Panc1 (cell line): ENCODE measurements at regions not wholly inside any gene's neighbourhood (a gene's known extent, or its start where the extent isn't known, plus 50 kb on each side); places are given as distances from the start of the nearest gene placed in this dataset.

Experiments
- ATAC-seq: fragments of 200-7000 bp; cut with Tn5 transposase; 2 replicates; pipeline ENCODE4 v1.9.1; 2020; ENCODE audit warnings: mild to moderate bottlenecking, moderate library complexity
- BruUV-seq: library from RNA; stranded (reverse); fragments of 400-500 nt; replicated peaks from 2 replicates; lab custom pipeline; 2021; lab: Mats Ljungman, UMichigan
- CTCF ChIA-PET: fragments of 300-600 bp; sonication (Branson Sonifier 250); formaldehyde crosslinking; loops from one replicate; lab custom pipeline; 2022; ENCODE audit warnings: antibody characterized with exemption; lab: Charles Lee
- POLR2A ChIA-PET: fragments of 300-600 bp; sonication (Branson Sonifier 250); formaldehyde crosslinking; loops from one replicate; lab custom pipeline; 2022; ENCODE audit warnings: antibody characterized with exemption; lab: Charles Lee
- DNase-seq: peaks from one replicate; pipeline ENCODE4 v3.0.0-alpha.2; 2010; ENCODE audit warnings: low read depth, low spot score
- H3K27ac ChIP-seq: 2 replicates; pipeline ENCODE4 v1.5.1; 2011; ENCODE audit warnings: mild to moderate bottlenecking, low read length, inconsistent platforms
- H3K27me3 ChIP-seq: fragments of 200-500 bp; sonication (Bioruptor generic); 2 replicates; pipeline ENCODE4 v1.6.0; 2014; ENCODE audit warnings: low read length, inconsistent platforms; ENCODE audit not compliant: control insufficient read depth, insufficient read depth
- H3K36me3 ChIP-seq: fragments of 200-500 bp; sonication (Bioruptor generic); 2 replicates; pipeline ENCODE4 v1.5.1; 2014; ENCODE audit warnings: inconsistent platforms, mild to moderate bottlenecking, low read length, moderate library complexity; ENCODE audit not compliant: control insufficient read depth, insufficient read depth
- H3K4me1 ChIP-seq: 2 replicates; pipeline ENCODE4 v1.5.1; 2011; ENCODE audit warnings: inconsistent platforms, mild to moderate bottlenecking, low read length, moderate library complexity; ENCODE audit not compliant: control insufficient read depth, insufficient read depth
- H3K4me3 ChIP-seq, 2 experiments: 2 replicates each; pipeline ENCODE4 v1.5.1; 2011 to 2012; ENCODE audit warnings: low read depth in 2 of 2, low read length in 2 of 2, mild to moderate bottlenecking in 2 of 2, inconsistent platforms in 1 of 2, moderate library complexity in 1 of 2
- H3K9me3 ChIP-seq: fragments of 200-500 bp; sonication (Bioruptor generic); 2 replicates; pipeline ENCODE4 v1.5.1; 2014; ENCODE audit warnings: low read depth, mild to moderate bottlenecking, inconsistent platforms, low read length, moderate library complexity; ENCODE audit not compliant: control insufficient read depth, insufficient read depth
- POLR2AphosphoS5 ChIP-seq: IDR thresholded peaks from 2 replicates; pipeline ENCODE4 v1.6.1; 2012; ENCODE audit warnings: mild to moderate bottlenecking, low read depth, low read length, moderate library complexity
- SIN3A ChIP-seq: IDR thresholded peaks from 2 replicates; pipeline ENCODE4 v1.6.1; 2012; ENCODE audit warnings: low read depth, mild to moderate bottlenecking, low read length, moderate library complexity, borderline replicate concordance; ENCODE audit not compliant: insufficient read depth
- TCF7L2 ChIP-seq: IDR thresholded peaks from 2 replicates; pipeline ENCODE4 v1.6.1; 2011; ENCODE audit warnings: mild to moderate bottlenecking, low read depth, low read length, inconsistent platforms
- in situ Hi-C: cut with HindIII; loops from 2 replicates; pipeline ENCODE4 v1.10.0; 2016; ENCODE audit warnings: low sequenced_read_pairs, low pct_unique_long_range_greater_than_20kb
- intact Hi-C: fragments of 100-400 bp; cut with micrococcal nuclease; formaldehyde crosslinking; loops from one replicate; pipeline ENCODE4 v1.10.0; 2022; ENCODE audit not compliant: unreplicated experiment
- TF ChIP-seq, protein P1 (sequence below): fragments of 450-650 bp; IDR thresholded peaks from 2 replicates; pipeline ENCODE4 v1.5.1; 2017; ENCODE audit warnings: mild to moderate bottlenecking
- TF ChIP-seq, protein P2 (sequence below), 2 experiments: IDR thresholded peaks; 2 replicates each; pipeline ENCODE4 v1.6.1; 2011 to 2012; ENCODE audit warnings: low read depth in 2 of 2, control low read depth in 1 of 2, low read length in 1 of 2, mild to moderate bottlenecking in 1 of 2, moderate library complexity in 1 of 2; ENCODE audit not compliant: insufficient read depth in 1 of 2

DNA sequence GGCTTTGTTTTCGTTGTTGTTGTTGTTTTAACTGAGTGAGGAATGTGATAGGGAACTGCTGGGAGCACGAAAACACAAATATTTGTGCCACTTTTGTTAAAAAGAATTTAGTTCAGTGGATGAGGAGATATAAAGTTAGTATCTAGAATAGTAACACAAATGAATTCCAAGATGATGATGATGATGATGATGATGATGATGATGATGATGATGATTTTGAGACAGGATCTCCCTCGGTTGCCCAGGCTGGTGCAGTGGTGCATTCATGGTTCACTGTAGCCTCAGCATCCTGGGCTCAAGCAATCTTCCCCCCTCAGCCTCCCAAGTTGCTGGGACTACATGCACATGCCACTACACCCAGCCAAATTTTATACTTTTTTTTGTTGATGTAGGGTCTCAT, 223.7 kb downstream of the DSEL start:
- H3K27ac ChIP-seq = no peak overlapping the region
- in situ Hi-C loops (no loop called here), intact Hi-C loops (no loop called here)
- DNase-seq (no peak), ATAC-seq (no peak)
- no peaks in the 10 kb centered on the region for H3K27me3 ChIP-seq
- no TSS peak for BruUV-seq
- ChIA-PET CTCF (no interaction called here), POLR2A (no interaction called here)
- TF ChIP-seq, protein P1, sequence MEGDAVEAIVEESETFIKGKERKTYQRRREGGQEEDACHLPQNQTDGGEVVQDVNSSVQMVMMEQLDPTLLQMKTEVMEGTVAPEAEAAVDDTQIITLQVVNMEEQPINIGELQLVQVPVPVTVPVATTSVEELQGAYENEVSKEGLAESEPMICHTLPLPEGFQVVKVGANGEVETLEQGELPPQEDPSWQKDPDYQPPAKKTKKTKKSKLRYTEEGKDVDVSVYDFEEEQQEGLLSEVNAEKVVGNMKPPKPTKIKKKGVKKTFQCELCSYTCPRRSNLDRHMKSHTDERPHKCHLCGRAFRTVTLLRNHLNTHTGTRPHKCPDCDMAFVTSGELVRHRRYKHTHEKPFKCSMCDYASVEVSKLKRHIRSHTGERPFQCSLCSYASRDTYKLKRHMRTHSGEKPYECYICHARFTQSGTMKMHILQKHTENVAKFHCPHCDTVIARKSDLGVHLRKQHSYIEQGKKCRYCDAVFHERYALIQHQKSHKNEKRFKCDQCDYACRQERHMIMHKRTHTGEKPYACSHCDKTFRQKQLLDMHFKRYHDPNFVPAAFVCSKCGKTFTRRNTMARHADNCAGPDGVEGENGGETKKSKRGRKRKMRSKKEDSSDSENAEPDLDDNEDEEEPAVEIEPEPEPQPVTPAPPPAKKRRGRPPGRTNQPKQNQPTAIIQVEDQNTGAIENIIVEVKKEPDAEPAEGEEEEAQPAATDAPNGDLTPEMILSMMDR = no peak
- TF ChIP-seq, protein P2, sequence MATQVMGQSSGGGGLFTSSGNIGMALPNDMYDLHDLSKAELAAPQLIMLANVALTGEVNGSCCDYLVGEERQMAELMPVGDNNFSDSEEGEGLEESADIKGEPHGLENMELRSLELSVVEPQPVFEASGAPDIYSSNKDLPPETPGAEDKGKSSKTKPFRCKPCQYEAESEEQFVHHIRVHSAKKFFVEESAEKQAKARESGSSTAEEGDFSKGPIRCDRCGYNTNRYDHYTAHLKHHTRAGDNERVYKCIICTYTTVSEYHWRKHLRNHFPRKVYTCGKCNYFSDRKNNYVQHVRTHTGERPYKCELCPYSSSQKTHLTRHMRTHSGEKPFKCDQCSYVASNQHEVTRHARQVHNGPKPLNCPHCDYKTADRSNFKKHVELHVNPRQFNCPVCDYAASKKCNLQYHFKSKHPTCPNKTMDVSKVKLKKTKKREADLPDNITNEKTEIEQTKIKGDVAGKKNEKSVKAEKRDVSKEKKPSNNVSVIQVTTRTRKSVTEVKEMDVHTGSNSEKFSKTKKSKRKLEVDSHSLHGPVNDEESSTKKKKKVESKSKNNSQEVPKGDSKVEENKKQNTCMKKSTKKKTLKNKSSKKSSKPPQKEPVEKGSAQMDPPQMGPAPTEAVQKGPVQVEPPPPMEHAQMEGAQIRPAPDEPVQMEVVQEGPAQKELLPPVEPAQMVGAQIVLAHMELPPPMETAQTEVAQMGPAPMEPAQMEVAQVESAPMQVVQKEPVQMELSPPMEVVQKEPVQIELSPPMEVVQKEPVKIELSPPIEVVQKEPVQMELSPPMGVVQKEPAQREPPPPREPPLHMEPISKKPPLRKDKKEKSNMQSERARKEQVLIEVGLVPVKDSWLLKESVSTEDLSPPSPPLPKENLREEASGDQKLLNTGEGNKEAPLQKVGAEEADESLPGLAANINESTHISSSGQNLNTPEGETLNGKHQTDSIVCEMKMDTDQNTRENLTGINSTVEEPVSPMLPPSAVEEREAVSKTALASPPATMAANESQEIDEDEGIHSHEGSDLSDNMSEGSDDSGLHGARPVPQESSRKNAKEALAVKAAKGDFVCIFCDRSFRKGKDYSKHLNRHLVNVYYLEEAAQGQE (IDR thresholded peaks at IDR 0.05; ENCODE audit: insufficient read depth in 1 of 2, low read depth in 2 of 2, low read length in 1 of 2) = no peak
- no peak for TF ChIP-seq POLR2AphosphoS5
- no peak for TF ChIP-seq TCF7L2
- TF ChIP-seq SIN3A = no peak
- H3K4me3 ChIP-seq = no peak overlapping the region
- H3K9me3 ChIP-seq = no peaks in the 10 kb centered on the region
- H3K4me1 ChIP-seq = no peaks in the 10 kb centered on the region
- no peaks in the 10 kb centered on the region for H3K36me3 ChIP-seq

DNA sequence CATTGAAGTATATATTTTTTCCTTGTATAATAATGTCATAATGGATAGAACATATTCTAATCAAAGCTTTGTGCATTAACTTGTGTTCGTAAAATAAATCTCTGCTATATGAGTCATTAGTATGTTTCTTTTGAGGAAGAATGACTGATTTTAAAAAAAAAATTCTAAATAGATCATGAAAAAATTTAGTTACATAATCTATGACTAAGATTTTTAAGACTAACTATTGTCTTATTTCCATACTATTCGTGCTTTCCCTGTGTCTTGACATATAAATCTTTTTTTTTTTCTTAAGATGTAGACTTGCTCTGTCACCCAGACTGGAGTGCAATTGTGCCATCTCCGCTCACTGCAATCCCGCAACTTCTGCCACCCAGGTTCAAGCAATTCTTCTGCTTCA, 226.1 kb downstream of the DSEL start:
- intact Hi-C loops (no loop called here), in situ Hi-C loops (no loop called here)
- Histone ChIP-seq H3K4me3 (no peak overlapping the region), H3K27ac (no peak overlapping the region), H3K27me3 (no peaks in the 10 kb centered on the region), H3K36me3 (no peaks in the 10 kb centered on the region), H3K9me3 (no peaks in the 10 kb centered on the region), H3K4me1 (no peaks in the 10 kb centered on the region)
- no peak for TF ChIP-seq TCF7L2
- TF ChIP-seq, protein P2 (IDR thresholded peaks at IDR 0.05; ENCODE audit: insufficient read depth in 1 of 2, low read depth in 2 of 2, low read length in 1 of 2) = no peak
- TF ChIP-seq SIN3A = no peak
- TF ChIP-seq POLR2AphosphoS5 = no peak
- TF ChIP-seq, protein P1 = no peak
- POLR2A ChIA-PET = no interaction called here
- ATAC-seq (no peak), DNase-seq (no peak)
- CTCF ChIA-PET = no interaction called here
- BruUV-seq = no TSS peak
